ENCODE measurements at regions not wholly inside any gene's neighbourhood (a gene's known extent, or its start where the extent isn't known, plus 50 kb on each side); places are given as distances from the start of the nearest gene placed in this dataset.
"Not testable (repeated sequence)": the region's sequence is repeated elsewhere in the genome, so short reads cannot be mapped to it uniquely, and the experiment has no call there.

- TF ChIP-seq, protein P1, sequence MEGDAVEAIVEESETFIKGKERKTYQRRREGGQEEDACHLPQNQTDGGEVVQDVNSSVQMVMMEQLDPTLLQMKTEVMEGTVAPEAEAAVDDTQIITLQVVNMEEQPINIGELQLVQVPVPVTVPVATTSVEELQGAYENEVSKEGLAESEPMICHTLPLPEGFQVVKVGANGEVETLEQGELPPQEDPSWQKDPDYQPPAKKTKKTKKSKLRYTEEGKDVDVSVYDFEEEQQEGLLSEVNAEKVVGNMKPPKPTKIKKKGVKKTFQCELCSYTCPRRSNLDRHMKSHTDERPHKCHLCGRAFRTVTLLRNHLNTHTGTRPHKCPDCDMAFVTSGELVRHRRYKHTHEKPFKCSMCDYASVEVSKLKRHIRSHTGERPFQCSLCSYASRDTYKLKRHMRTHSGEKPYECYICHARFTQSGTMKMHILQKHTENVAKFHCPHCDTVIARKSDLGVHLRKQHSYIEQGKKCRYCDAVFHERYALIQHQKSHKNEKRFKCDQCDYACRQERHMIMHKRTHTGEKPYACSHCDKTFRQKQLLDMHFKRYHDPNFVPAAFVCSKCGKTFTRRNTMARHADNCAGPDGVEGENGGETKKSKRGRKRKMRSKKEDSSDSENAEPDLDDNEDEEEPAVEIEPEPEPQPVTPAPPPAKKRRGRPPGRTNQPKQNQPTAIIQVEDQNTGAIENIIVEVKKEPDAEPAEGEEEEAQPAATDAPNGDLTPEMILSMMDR (IDR thresholded peaks at IDR 0.05; ENCODE audit: insufficient read depth, low read depth, low read length): not testable (repeated sequence)
- not testable (repeated sequence) for TF ChIP-seq EZH2 (IDR thresholded peaks at IDR 0.05; ENCODE audit: insufficient read depth, low read length)
Observed at GRCh38 chr7:25047571-25048443, 67.8 kb upstream of the OSBPL3 start.
